ENCODE measurements at regions not wholly inside any gene's neighbourhood (a gene's known extent, or its start where the extent isn't known, plus 50 kb on each side); places are given as distances from the start of the nearest gene placed in this dataset.

GRCh38 chr3:95354489-95354888 is 1291.6 kb downstream of the NSUN3 start:
- Histone ChIP-seq H3K4me3 (ENCODE audit: low read depth, low read length) (no peak overlapping the region), H3K27me3 (ENCODE audit: control insufficient read depth, insufficient read depth, low read length) (no peaks in the 10 kb centered on the region), H3K36me3 (ENCODE audit: control insufficient read depth, insufficient read depth, low read length) (no peaks in the 10 kb centered on the region)
- ChIA-PET POLR2A (no interaction called here), CTCF (no interaction called here)
- no peak for DNase-seq (ENCODE audit: low read depth)
- no peak for TF ChIP-seq CTCF (IDR thresholded peaks at IDR 0.05; ENCODE audit: insufficient read depth, low read depth, low read length)

- H3K36me3 ChIP-seq (ENCODE audit: control insufficient read depth, insufficient read depth, low read length), result no peaks in the 10 kb centered on the region
- ChIA-PET CTCF (no interaction called here), POLR2A (no interaction called here)
- H3K27me3 ChIP-seq (ENCODE audit: control insufficient read depth, insufficient read depth, low read length), result no peaks in the 10 kb centered on the region
- no peak overlapping the region for H3K4me3 ChIP-seq (ENCODE audit: low read depth, low read length)
- no peak for TF ChIP-seq CTCF (IDR thresholded peaks at IDR 0.05; ENCODE audit: insufficient read depth, low read depth, low read length)
- DNase-seq (ENCODE audit: low read depth), result no peak
These were observed 1294.1 kb downstream of the NSUN3 start for GRCh38 chr3:95356764-95357501.

GRCh38 chr3:95387242-95388021 is 1324.6 kb downstream of the NSUN3 start:
- no peaks in the 10 kb centered on the region for H3K27me3 ChIP-seq (ENCODE audit: control insufficient read depth, insufficient read depth, low read length)
- POLR2A ChIA-PET, result no interaction called here
- CTCF ChIA-PET, result no interaction called here
- DNase-seq (ENCODE audit: low read depth), result no peak
- no peak overlapping the region for H3K4me3 ChIP-seq (ENCODE audit: low read depth, low read length)
- no peaks in the 10 kb centered on the region for H3K36me3 ChIP-seq (ENCODE audit: control insufficient read depth, insufficient read depth, low read length)
- TF ChIP-seq CTCF (IDR thresholded peaks at IDR 0.05; ENCODE audit: insufficient read depth, low read depth, low read length), result no peak

- POLR2A ChIA-PET, result no interaction called here
- Histone ChIP-seq H3K27me3 (ENCODE audit: control insufficient read depth, insufficient read depth, low read length) (no peaks in the 10 kb centered on the region), H3K4me3 (ENCODE audit: low read depth, low read length) (no peak overlapping the region), H3K36me3 (ENCODE audit: control insufficient read depth, insufficient read depth, low read length) (no peaks in the 10 kb centered on the region)
- no peak for DNase-seq (ENCODE audit: low read depth)
- TF ChIP-seq CTCF (IDR thresholded peaks at IDR 0.05; ENCODE audit: insufficient read depth, low read depth, low read length), result no peak
- CTCF ChIA-PET, result no interaction called here
These were observed 1327.0 kb downstream of the NSUN3 start for GRCh38 chr3:95389725-95390313.

GRCh38 chr3:95394286-95394685 is 1331.4 kb downstream of the NSUN3 start:
- Histone ChIP-seq H3K36me3 (ENCODE audit: control insufficient read depth, insufficient read depth, low read length) (no peaks in the 10 kb centered on the region), H3K4me3 (ENCODE audit: low read depth, low read length) (no peak overlapping the region), H3K27me3 (ENCODE audit: control insufficient read depth, insufficient read depth, low read length) (no peaks in the 10 kb centered on the region)
- DNase-seq (ENCODE audit: low read depth), result no peak
- no peak for TF ChIP-seq CTCF (IDR thresholded peaks at IDR 0.05; ENCODE audit: insufficient read depth, low read depth, low read length)
- POLR2A ChIA-PET, result no interaction called here
- CTCF ChIA-PET, result no interaction called here

Data from BJ (cell line).